HL-60 (cell line): ENCODE measurements at regions not wholly inside any gene's neighbourhood (a gene's known extent, or its start where the extent isn't known, plus 50 kb on each side); places are given as distances from the start of the nearest gene placed in this dataset.

Experiments
- DNase-seq, 2 experiments: peaks; one replicate each; pipeline ENCODE4 v3.0.0-alpha.2; 2010 to 2020; ENCODE audit warnings: low read depth in 1 of 2, low spot score in 1 of 2
- H3K27ac ChIP-seq: fragments of 250-450 bp; sonication (Bioruptor Pico); replicated peaks from 2 replicates; pipeline ENCODE4 v1.5.1; 2020; ENCODE audit warnings: mild to moderate bottlenecking, moderate library complexity
- H3K27me3 ChIP-seq: fragments of 250-450 bp; sonication (Bioruptor Pico); 2 replicates; pipeline ENCODE4 v1.5.1; 2021; ENCODE audit warnings: mild to moderate bottlenecking, moderate library complexity; ENCODE audit not compliant: insufficient read depth, poor library complexity, severe bottlenecking
- H3K4me3 ChIP-seq: replicated peaks from 2 replicates; pipeline ENCODE4 v1.5.1; 2011; ENCODE audit warnings: mild to moderate bottlenecking, control low read depth, low read length; ENCODE audit not compliant: insufficient read depth
- GABPA ChIP-seq: IDR thresholded peaks from 2 replicates; pipeline ENCODE4 v1.6.1; 2012; ENCODE audit warnings: low read depth
- POLR2AphosphoS5 ChIP-seq: IDR thresholded peaks from 2 replicates; pipeline ENCODE4 v1.6.1; 2012; ENCODE audit warnings: low read depth
- SPI1 ChIP-seq: IDR thresholded peaks from 2 replicates; pipeline ENCODE4 v1.6.1; 2012; ENCODE audit warnings: low read depth, mild to moderate bottlenecking, borderline replicate concordance
- TF ChIP-seq, protein P1 (sequence below): IDR thresholded peaks from 2 replicates; pipeline ENCODE4 v1.6.1; 2012; ENCODE audit warnings: low read depth; ENCODE audit not compliant: insufficient replicate concordance
- TF ChIP-seq, protein P2 (sequence below): IDR thresholded peaks from one replicate; pipeline ENCODE4 v1.5.1; 2011; ENCODE audit warnings: low read length, control low read depth, inconsistent platforms; ENCODE audit not compliant: insufficient read depth

DNA sequence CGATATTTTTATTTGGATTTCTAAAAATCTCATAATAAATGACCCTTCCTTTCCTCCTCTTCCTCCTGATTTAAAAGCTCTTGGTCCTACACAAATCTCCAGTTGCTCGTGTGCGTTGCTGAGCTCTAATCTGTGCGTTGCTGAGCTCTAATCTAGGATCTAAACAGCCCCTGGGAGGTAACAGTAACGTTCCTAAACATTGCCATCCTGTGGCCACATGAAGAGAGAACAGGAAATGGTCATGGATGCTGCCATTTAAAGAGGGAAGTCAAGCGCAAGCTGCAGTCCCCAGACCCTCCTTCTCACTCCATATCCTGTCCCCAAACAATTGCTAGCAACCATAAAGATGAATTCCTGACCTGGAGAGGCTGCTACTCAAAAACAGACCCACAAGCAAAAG lies 170.8 kb downstream of the NUFIP1 start:
- H3K27me3 ChIP-seq = no peaks in the 10 kb centered on the region
- no peak overlapping the region for H3K27ac ChIP-seq
- TF ChIP-seq, protein P1, sequence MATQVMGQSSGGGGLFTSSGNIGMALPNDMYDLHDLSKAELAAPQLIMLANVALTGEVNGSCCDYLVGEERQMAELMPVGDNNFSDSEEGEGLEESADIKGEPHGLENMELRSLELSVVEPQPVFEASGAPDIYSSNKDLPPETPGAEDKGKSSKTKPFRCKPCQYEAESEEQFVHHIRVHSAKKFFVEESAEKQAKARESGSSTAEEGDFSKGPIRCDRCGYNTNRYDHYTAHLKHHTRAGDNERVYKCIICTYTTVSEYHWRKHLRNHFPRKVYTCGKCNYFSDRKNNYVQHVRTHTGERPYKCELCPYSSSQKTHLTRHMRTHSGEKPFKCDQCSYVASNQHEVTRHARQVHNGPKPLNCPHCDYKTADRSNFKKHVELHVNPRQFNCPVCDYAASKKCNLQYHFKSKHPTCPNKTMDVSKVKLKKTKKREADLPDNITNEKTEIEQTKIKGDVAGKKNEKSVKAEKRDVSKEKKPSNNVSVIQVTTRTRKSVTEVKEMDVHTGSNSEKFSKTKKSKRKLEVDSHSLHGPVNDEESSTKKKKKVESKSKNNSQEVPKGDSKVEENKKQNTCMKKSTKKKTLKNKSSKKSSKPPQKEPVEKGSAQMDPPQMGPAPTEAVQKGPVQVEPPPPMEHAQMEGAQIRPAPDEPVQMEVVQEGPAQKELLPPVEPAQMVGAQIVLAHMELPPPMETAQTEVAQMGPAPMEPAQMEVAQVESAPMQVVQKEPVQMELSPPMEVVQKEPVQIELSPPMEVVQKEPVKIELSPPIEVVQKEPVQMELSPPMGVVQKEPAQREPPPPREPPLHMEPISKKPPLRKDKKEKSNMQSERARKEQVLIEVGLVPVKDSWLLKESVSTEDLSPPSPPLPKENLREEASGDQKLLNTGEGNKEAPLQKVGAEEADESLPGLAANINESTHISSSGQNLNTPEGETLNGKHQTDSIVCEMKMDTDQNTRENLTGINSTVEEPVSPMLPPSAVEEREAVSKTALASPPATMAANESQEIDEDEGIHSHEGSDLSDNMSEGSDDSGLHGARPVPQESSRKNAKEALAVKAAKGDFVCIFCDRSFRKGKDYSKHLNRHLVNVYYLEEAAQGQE = no peak
- TF ChIP-seq GABPA (no peak), SPI1 (no peak; the same call in 1 of the 2 replicates), POLR2AphosphoS5 (no peak)
- TF ChIP-seq, protein P2, sequence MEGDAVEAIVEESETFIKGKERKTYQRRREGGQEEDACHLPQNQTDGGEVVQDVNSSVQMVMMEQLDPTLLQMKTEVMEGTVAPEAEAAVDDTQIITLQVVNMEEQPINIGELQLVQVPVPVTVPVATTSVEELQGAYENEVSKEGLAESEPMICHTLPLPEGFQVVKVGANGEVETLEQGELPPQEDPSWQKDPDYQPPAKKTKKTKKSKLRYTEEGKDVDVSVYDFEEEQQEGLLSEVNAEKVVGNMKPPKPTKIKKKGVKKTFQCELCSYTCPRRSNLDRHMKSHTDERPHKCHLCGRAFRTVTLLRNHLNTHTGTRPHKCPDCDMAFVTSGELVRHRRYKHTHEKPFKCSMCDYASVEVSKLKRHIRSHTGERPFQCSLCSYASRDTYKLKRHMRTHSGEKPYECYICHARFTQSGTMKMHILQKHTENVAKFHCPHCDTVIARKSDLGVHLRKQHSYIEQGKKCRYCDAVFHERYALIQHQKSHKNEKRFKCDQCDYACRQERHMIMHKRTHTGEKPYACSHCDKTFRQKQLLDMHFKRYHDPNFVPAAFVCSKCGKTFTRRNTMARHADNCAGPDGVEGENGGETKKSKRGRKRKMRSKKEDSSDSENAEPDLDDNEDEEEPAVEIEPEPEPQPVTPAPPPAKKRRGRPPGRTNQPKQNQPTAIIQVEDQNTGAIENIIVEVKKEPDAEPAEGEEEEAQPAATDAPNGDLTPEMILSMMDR = no peak
- no peak for DNase-seq
- H3K4me3 ChIP-seq = no peak overlapping the region

- DNase-seq = no peak
- TF ChIP-seq, protein P2 = no peak
- TF ChIP-seq POLR2AphosphoS5 (no peak), GABPA (no peak), SPI1 (no peak)
- TF ChIP-seq, protein P1 = no peak
- Histone ChIP-seq H3K27me3 (peaks cover 2% of the 10 kb centered on the region), H3K27ac (no peak overlapping the region), H3K4me3 (no peak overlapping the region)
Observed at GRCh38 chr13:44818016-44818415, 171.3 kb downstream of the NUFIP1 start.

GRCh38 chr13:44817131-44817671 lies 172.1 kb downstream of the NUFIP1 start:
- DNase-seq = no peak
- no peak overlapping the region for H3K27ac ChIP-seq
- peaks cover 3% of the 10 kb centered on the region for H3K27me3 ChIP-seq
- no peak for TF ChIP-seq POLR2AphosphoS5
- no peak for TF ChIP-seq GABPA
- TF ChIP-seq, protein P1 = no peak
- TF ChIP-seq, protein P2 = no peak
- no peak for TF ChIP-seq SPI1
- H3K4me3 ChIP-seq = no peak overlapping the region
